Body of pancreas (tissue), 4 donors: ENCODE measurements at regions not wholly inside any gene's neighbourhood (a gene's known extent, or its start where the extent isn't known, plus 50 kb on each side); places are given as distances from the start of the nearest gene placed in this dataset.
A peak's percentile ranks its signal among the peaks of the same experiment; 100 is the strongest.

Experiments used
- ATAC-seq: fragments of 150-250 bp; one replicate; pipeline ENCODE4 v1.9.1; 2016
- DNase-seq, 4 donors: peaks; one replicate each; pipeline ENCODE4 v3.0.0-alpha.2; 2019
- H3K27ac ChIP-seq, 4 donors: fragments of 200-600 bp; sonication (generic); 1 replicate in 3 of 4; 2 replicates in 1 of 4; pipeline versions ENCODE4 v1.5.1 to v1.6.1; 2016 to 2019; ENCODE audit warnings: mild to moderate bottlenecking in 1 of 4, mixed read lengths in 1 of 4, moderate library complexity in 1 of 4
- H3K27me3 ChIP-seq, 2 donors: fragments of 200-600 bp; sonication (generic); one replicate each; pipeline ENCODE4 v1.6.0; 2016; ENCODE audit warnings: mild to moderate bottlenecking in 1 of 2
- H3K36me3 ChIP-seq, 2 donors: fragments of 200-600 bp; sonication (generic); replicated peaks in 1 of 2; 2 replicates each; pipeline ENCODE4 v1.5.1; 2016; ENCODE audit warnings: low read depth in 2 of 2; ENCODE audit not compliant: insufficient read depth in 1 of 2
- H3K4me1 ChIP-seq: fragments of 200-600 bp; sonication (generic); one replicate; pipeline ENCODE4 v1.6.0; 2016
- H3K4me3 ChIP-seq, 2 donors: fragments of 200-600 bp; sonication (generic); 1 replicate in 1 of 2; 2 replicates in 1 of 2; pipeline ENCODE4 v1.5.1; 2016 to 2019
- H3K9me3 ChIP-seq, 3 donors: fragments of 200-600 bp; sonication (generic); 1 replicate in 2 of 3; 2 replicates in 1 of 3; pipeline ENCODE4 v1.5.1; 2016
- CTCF ChIP-seq, 7 experiments: fragments of 450-650 bp in 4 of 7; fragments of 200-600 bp in 3 of 7; sonication (generic) in 3 of 7; IDR thresholded peaks; one replicate each; pipeline ENCODE4 v1.5.1; 2016 to 2019; ENCODE audit warnings: antibody characterized with exemption in 7 of 7
- POLR2A ChIP-seq, 3 donors: fragments of 450-650 bp; IDR thresholded peaks; one replicate each; pipeline ENCODE4 v1.6.1; 2016; ENCODE audit warnings: antibody characterized with exemption in 3 of 3, mild to moderate bottlenecking in 2 of 3
- WGBS, 2 donors: methylation state at CpG; one replicate each; pipeline ENCODE4 v1.1.5; 2017; 5-methylcytosine and 5-hydroxymethylcytosine counted together
- intact Hi-C: fragments of 100-400 bp; cut with DNase I; formaldehyde crosslinking; loops from one replicate; pipeline ENCODE4 v1.15.1; 2023

GRCh38 chr4:31687717-31688342, 967.7 kb downstream of the PCDH7 start:
- intact Hi-C loops: no loop called here
- Histone ChIP-seq H3K9me3 (no peaks in the 10 kb centered on the region), H3K27ac (no peak overlapping the region), H3K36me3 (no peaks in the 10 kb centered on the region), H3K27me3 (no peaks in the 10 kb centered on the region), H3K4me1 (no peaks in the 10 kb centered on the region), H3K4me3 (no peak overlapping the region)
- no peak for DNase-seq
- no peak for ATAC-seq
- TF ChIP-seq POLR2A (IDR thresholded peaks at IDR 0.05) (no peak), CTCF (IDR thresholded peaks at IDR 0.05) (no peak)
- 34 to 44% methylated on average over 3 of the region's 3 CpGs for WGBS, 2 donors

- TF ChIP-seq CTCF (IDR thresholded peaks at IDR 0.05): peak in 1 of 7 experiments; percentile 7
- no peak for TF ChIP-seq POLR2A (IDR thresholded peaks at IDR 0.05)
- Histone ChIP-seq H3K36me3 (no peaks in the 10 kb centered on the region), H3K9me3 (no peaks in the 10 kb centered on the region), H3K27me3 (no peaks in the 10 kb centered on the region), H3K27ac (no peak overlapping the region), H3K4me3 (no peak overlapping the region), H3K4me1 (no peaks in the 10 kb centered on the region)
- intact Hi-C loops: no loop called here
- 40 to 48% methylated on average over 4 of the region's 4 CpGs for WGBS, 2 donors
- ATAC-seq (no peak), DNase-seq (peak in 1 of 4 donors; percentile 16)
These were observed 972.3 kb downstream of the PCDH7 start for GRCh38 chr4:31692399-31692940.

GRCh38 chr4:31701256-31701655, 981.1 kb downstream of the PCDH7 start:
- Histone ChIP-seq H3K9me3 (no peaks in the 10 kb centered on the region), H3K27ac (no peak overlapping the region), H3K4me3 (no peak overlapping the region), H3K27me3 (no peaks in the 10 kb centered on the region), H3K36me3 (no peaks in the 10 kb centered on the region), H3K4me1 (no peaks in the 10 kb centered on the region)
- no peak for DNase-seq
- 85 to 87% methylated on average over 16 of the region's 16 CpGs for WGBS, 2 donors
- intact Hi-C loops: no loop called here
- no peak for TF ChIP-seq CTCF (IDR thresholded peaks at IDR 0.05)
- TF ChIP-seq POLR2A (IDR thresholded peaks at IDR 0.05): no peak
- no peak for ATAC-seq

- intact Hi-C loops: no loop called here
- WGBS, 2 donors: 65 to 66% methylated on average over 2 of the region's 2 CpGs
- ATAC-seq: no peak
These were observed 982.2 kb downstream of the PCDH7 start for GRCh38 chr4:31702326-31702725.

More at GRCh38 chr4:31702326-31702725, 982.2 kb downstream of the PCDH7 start:
- TF ChIP-seq POLR2A (IDR thresholded peaks at IDR 0.05): no peak
- no peak for TF ChIP-seq CTCF (IDR thresholded peaks at IDR 0.05)
- H3K9me3 ChIP-seq: no peaks in the 10 kb centered on the region
- H3K27me3 ChIP-seq: no peaks in the 10 kb centered on the region
- H3K4me1 ChIP-seq: no peaks in the 10 kb centered on the region
- H3K27ac ChIP-seq: no peak overlapping the region
- H3K4me3 ChIP-seq: no peak overlapping the region
- no peaks in the 10 kb centered on the region for H3K36me3 ChIP-seq
- no peak for DNase-seq
